ENCODE measurements at regions not wholly inside any gene's neighbourhood (a gene's known extent, or its start where the extent isn't known, plus 50 kb on each side); places are given as distances from the start of the nearest gene placed in this dataset.

GRCh38 chr20:11852811-11853210 is 64.9 kb upstream of the BTBD3 start:
- no peak for DNase-seq

GRCh38 chr20:11853359-11853758 is 64.3 kb upstream of the BTBD3 start:
- DNase-seq = no peak

GRCh38 chr20:11861479-11861878 is 56.2 kb upstream of the BTBD3 start:
- DNase-seq = no peak

- DNase-seq = no peak
Observed at GRCh38 chr20:11867291-11867919, 50.3 kb upstream of the BTBD3 start.
